CD14-positive monocyte (primary cell): ENCODE measurements at regions not wholly inside any gene's neighbourhood (a gene's known extent, or its start where the extent isn't known, plus 50 kb on each side); places are given as distances from the start of the nearest gene placed in this dataset.

Experiments
- DNase-seq, 3 donors: peaks; one replicate each; pipeline ENCODE4 v3.0.0-alpha.2; 2011 to 2022
- H2AFZ ChIP-seq: 2 replicates; pipeline ENCODE4 v1.6.0; 2012; ENCODE audit warnings: mild to moderate bottlenecking, low read depth, low read length, inconsistent platforms; ENCODE audit not compliant: insufficient read depth, poor library complexity, severe bottlenecking
- H3K27ac ChIP-seq, 2 donors: 1 replicate in 1 of 2; 2 replicates in 1 of 2; pipeline ENCODE4 v1.5.1; 2012 to 2013; ENCODE audit warnings: low read length in 2 of 2, control low read depth in 1 of 2, inconsistent platforms in 1 of 2, low read depth in 1 of 2, mild to moderate bottlenecking in 1 of 2
- H3K27me3 ChIP-seq, 2 donors: one replicate each; pipeline versions ENCODE4 v1.6.0 to v1.6.1; 2011 to 2013; ENCODE audit warnings: low read length in 2 of 2; ENCODE audit not compliant: control insufficient read depth in 2 of 2, insufficient read depth in 2 of 2
- H3K36me3 ChIP-seq, 2 donors: replicated peaks in 1 of 2; 1 replicate in 1 of 2; 2 replicates in 1 of 2; pipeline versions ENCODE4 v1.5.1 to v1.6.1; 2012 to 2013; ENCODE audit warnings: low read length in 2 of 2, control low read depth in 1 of 2, inconsistent platforms in 1 of 2, mild to moderate bottlenecking in 1 of 2; ENCODE audit not compliant: insufficient read depth in 2 of 2, control insufficient read depth in 1 of 2
- H3K4me1 ChIP-seq, 2 donors: 1 replicate in 1 of 2; 2 replicates in 1 of 2; pipeline versions ENCODE4 v1.5.1 to v1.6.1; 2012 to 2013; ENCODE audit warnings: low read length in 2 of 2, control low read depth in 1 of 2, inconsistent platforms in 1 of 2, mild to moderate bottlenecking in 1 of 2, moderate library complexity in 1 of 2; ENCODE audit not compliant: insufficient read depth in 2 of 2, control insufficient read depth in 1 of 2
- H3K4me2 ChIP-seq: replicated peaks from 2 replicates; pipeline ENCODE3; 2012; ENCODE audit warnings: low read length, moderate library complexity, mild to moderate bottlenecking; ENCODE audit not compliant: poor library complexity, severe bottlenecking; ENCODE audit errors: extremely low read depth
- H3K4me3 ChIP-seq, 3 experiments: fragments of 200-600 bp in 1 of 3; sonication (generic) in 1 of 3; replicated peaks in 1 of 3; 1 replicate in 2 of 3; 2 replicates in 1 of 3; pipeline ENCODE4 v1.5.1; 2011 to 2013; ENCODE audit warnings: low read length in 3 of 3, mild to moderate bottlenecking in 3 of 3, control low read depth in 2 of 3, low read depth in 2 of 3, inconsistent platforms in 1 of 3, moderate library complexity in 1 of 3
- H3K79me2 ChIP-seq: 2 replicates; pipeline ENCODE4 v1.6.0; 2012; ENCODE audit warnings: mild to moderate bottlenecking, control low read depth, inconsistent platforms, low read length, moderate library complexity; ENCODE audit not compliant: insufficient read depth
- H3K9ac ChIP-seq: 2 replicates; pipeline ENCODE4 v1.6.0; 2017; ENCODE audit warnings: low read length, mild to moderate bottlenecking; ENCODE audit not compliant: insufficient read depth, poor library complexity, severe bottlenecking
- H3K9me3 ChIP-seq, 2 donors: replicated peaks in 1 of 2; 1 replicate in 1 of 2; 2 replicates in 1 of 2; pipeline versions ENCODE4 v1.5.1 to v1.6.1; 2012 to 2013; ENCODE audit warnings: low read length in 2 of 2, control low read depth in 1 of 2; ENCODE audit not compliant: control insufficient read depth in 1 of 2, insufficient read depth in 1 of 2
- H4K20me1 ChIP-seq: 2 replicates; pipeline ENCODE4 v1.6.0; 2012; ENCODE audit warnings: mild to moderate bottlenecking, low read length, control low read depth, moderate library complexity; ENCODE audit not compliant: insufficient read depth
- H3K27ac Mint-ChIP-seq, 7 donors: one replicate each; pipeline ENCODE4 v1.8.0; 2020; ENCODE audit warnings: mild to moderate bottlenecking in 7 of 7, mixed read lengths in 7 of 7, moderate library complexity in 6 of 7, inconsistent platforms in 2 of 7
- H3K27me3 Mint-ChIP-seq, 3 donors: one replicate each; pipeline ENCODE4 v1.8.0; 2021 to 2022; ENCODE audit warnings: low read depth in 3 of 3, mild to moderate bottlenecking in 3 of 3, mixed read lengths in 3 of 3, moderate library complexity in 3 of 3, inconsistent platforms in 1 of 3
- H3K36me3 Mint-ChIP-seq, 2 donors: one replicate each; pipeline ENCODE4 v1.8.0; 2020; ENCODE audit warnings: mixed read lengths in 2 of 2, inconsistent platforms in 1 of 2, mild to moderate bottlenecking in 1 of 2
- H3K4me1 Mint-ChIP-seq: one replicate; pipeline ENCODE4 v1.8.0; 2020; ENCODE audit warnings: mild to moderate bottlenecking, mixed read lengths
- H3K4me3 Mint-ChIP-seq, 2 donors: one replicate each; pipeline ENCODE4 v1.8.0; 2020; ENCODE audit warnings: mild to moderate bottlenecking in 2 of 2, mixed read lengths in 2 of 2, moderate library complexity in 1 of 2
- H3K9me3 Mint-ChIP-seq, 7 donors: one replicate each; pipeline ENCODE4 v1.8.0; 2020 to 2022; ENCODE audit warnings: mixed read lengths in 7 of 7, mild to moderate bottlenecking in 6 of 7, moderate library complexity in 6 of 7, inconsistent platforms in 2 of 7
- WGBS: methylation state at CpG from one replicate; pipeline ENCODE4 v1.1.5; 2013; ENCODE audit warnings: missing lambda C conversion rate; ENCODE audit not compliant: insufficient coverage; 5-methylcytosine and 5-hydroxymethylcytosine counted together
- intact Hi-C, 2 donors: fragments of 100-400 bp; cut with micrococcal nuclease; formaldehyde crosslinking; loops; one replicate each; pipeline versions ENCODE4 v1.15.0 to v1.15.1; 2023
- TF ChIP-seq, protein P1 (sequence below): fragments of 200-600 bp; IDR thresholded peaks from one replicate; pipeline ENCODE4 v1.8.0; 2022; ENCODE audit warnings: antibody characterized with exemption, mild to moderate bottlenecking

DNA sequence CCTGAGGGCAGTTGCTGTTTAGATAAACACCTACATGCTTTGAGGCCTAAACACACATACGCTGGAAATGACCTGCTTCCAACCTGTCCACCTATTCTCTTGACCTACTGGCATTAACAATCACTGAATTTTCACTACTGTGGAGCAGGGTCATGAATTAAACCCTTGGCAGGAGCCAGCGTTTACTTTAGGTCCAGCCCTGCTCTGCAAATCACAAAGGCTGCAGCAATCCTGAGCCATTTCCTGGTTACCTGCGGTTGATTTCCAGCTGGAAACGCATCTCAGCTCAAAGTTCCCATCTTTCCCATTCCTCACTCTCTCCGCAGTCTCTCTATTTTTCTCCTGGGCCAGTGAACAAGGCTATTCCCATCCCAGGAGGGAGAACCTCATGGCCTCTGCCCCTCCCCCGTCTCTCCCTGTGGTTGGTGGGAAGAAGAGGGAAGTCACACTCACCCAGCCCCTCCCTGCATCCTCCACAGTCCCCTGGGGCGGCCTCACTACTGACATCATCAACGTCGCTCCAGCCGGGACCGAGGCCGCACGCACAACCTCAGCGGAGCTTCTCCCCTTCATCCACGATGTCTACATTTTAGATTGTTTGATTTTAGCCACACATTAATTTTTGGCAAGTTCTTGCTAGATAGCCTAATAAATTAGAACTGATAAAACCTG is 84.5 kb upstream of the SNTG2 start:
- no peaks in the 10 kb centered on the region for H3K27me3 ChIP-seq
- Mint-ChIP-seq H3K4me3 (peak overlapping the region in 1 of 2 donors; percentile 19), H3K9me3 (peaks cover 0 to 2% (median 0%) of the 10 kb centered on the region in 7 donors), H3K36me3 (no peaks in the 10 kb centered on the region), H3K27me3 (peaks cover 5 to 16% (median 9%) of the 10 kb centered on the region in 3 donors), H3K4me1 (peaks cover 4% of the 10 kb centered on the region), H3K27ac (peak overlapping the region in 1 of 7 donors; percentile 75)
- H3K27ac ChIP-seq: no peak overlapping the region
- intact Hi-C loops: no loop called here
- peak in 1 of 3 donors; percentile 6 for DNase-seq
- TF ChIP-seq, protein P1, sequence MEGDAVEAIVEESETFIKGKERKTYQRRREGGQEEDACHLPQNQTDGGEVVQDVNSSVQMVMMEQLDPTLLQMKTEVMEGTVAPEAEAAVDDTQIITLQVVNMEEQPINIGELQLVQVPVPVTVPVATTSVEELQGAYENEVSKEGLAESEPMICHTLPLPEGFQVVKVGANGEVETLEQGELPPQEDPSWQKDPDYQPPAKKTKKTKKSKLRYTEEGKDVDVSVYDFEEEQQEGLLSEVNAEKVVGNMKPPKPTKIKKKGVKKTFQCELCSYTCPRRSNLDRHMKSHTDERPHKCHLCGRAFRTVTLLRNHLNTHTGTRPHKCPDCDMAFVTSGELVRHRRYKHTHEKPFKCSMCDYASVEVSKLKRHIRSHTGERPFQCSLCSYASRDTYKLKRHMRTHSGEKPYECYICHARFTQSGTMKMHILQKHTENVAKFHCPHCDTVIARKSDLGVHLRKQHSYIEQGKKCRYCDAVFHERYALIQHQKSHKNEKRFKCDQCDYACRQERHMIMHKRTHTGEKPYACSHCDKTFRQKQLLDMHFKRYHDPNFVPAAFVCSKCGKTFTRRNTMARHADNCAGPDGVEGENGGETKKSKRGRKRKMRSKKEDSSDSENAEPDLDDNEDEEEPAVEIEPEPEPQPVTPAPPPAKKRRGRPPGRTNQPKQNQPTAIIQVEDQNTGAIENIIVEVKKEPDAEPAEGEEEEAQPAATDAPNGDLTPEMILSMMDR: no peak
- H3K36me3 ChIP-seq: no peaks in the 10 kb centered on the region
- WGBS: 77% methylated on average over 4 of the region's 15 CpGs
- H3K4me1 ChIP-seq: no peaks in the 10 kb centered on the region
- H3K9ac ChIP-seq: no peak overlapping the region
- H3K4me3 ChIP-seq: no peak overlapping the region
- no peaks in the 10 kb centered on the region for H3K79me2 ChIP-seq
- no peaks in the 10 kb centered on the region for H4K20me1 ChIP-seq
- H3K4me2 ChIP-seq: no peak overlapping the region
- no peaks in the 10 kb centered on the region for H3K9me3 ChIP-seq
- H2AFZ ChIP-seq: no peak overlapping the region

DNA sequence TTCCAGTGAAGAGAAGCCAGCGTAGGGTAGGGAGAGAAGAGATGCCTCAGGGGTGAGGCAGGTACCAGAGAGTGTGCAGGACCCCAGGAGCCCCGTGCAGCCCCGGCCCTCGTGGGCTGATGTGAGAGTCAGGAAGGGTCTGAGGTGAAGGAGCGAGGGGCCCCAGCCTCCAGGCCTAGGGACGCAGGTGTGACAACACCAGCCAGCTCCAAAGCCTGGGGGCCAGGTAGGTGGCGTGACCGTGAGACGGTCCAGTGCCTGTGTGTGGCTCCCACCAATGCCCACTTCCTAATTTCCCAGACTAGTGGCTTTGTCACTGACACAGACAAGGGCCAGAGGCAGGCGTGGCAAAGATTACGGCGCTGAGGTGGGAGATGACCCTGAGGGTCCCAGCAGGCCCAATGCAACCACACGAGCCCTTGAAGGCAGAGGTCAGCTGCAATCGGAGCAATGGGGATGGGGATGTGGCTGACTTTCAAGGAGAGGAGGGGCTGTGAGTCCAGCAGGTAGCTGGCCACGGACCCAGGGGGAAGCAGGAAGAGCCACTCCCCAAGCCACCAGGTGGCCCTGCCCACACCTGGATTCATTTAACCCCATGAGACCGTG is 86.0 kb upstream of the SNTG2 start:
- 89% methylated on average over 8 of the region's 16 CpGs for WGBS
- H3K27ac Mint-ChIP-seq: peak overlapping the region in 1 of 7 donors; percentile 10

More for the DNA sequence above, 86.0 kb upstream of the SNTG2 start:
- Histone ChIP-seq H2AFZ (no peak overlapping the region), H3K4me2 (no peak overlapping the region), H3K79me2 (no peaks in the 10 kb centered on the region), H3K36me3 (no peaks in the 10 kb centered on the region), H3K4me3 (no peak overlapping the region), H3K27me3 (no peaks in the 10 kb centered on the region), H3K9ac (no peak overlapping the region), H4K20me1 (no peaks in the 10 kb centered on the region), H3K27ac (no peak overlapping the region), H3K9me3 (no peaks in the 10 kb centered on the region), H3K4me1 (no peaks in the 10 kb centered on the region)
- no peak for DNase-seq
- intact Hi-C loops: no loop called here
- Mint-ChIP-seq H3K4me3 (no peak overlapping the region), H3K4me1 (peaks cover 4% of the 10 kb centered on the region), H3K9me3 (peaks cover 0 to 2% (median 0%) of the 10 kb centered on the region in 7 donors), H3K36me3 (no peaks in the 10 kb centered on the region), H3K27me3 (peaks cover 4 to 8% (median 8%) of the 10 kb centered on the region in 3 donors)
- TF ChIP-seq, protein P1: no peak
